OCI-LY7 (cell line): ENCODE measurements at regions not wholly inside any gene's neighbourhood (a gene's known extent, or its start where the extent isn't known, plus 50 kb on each side); places are given as distances from the start of the nearest gene placed in this dataset.

Experiments used
- BruUV-seq: library from RNA; stranded (reverse); fragments of 400-500 nt; replicated peaks from 2 replicates; lab custom pipeline; 2021; lab: Mats Ljungman, UMichigan
- CTCF ChIA-PET: fragments of 300-600 bp; sonication (Branson Sonifier 250); formaldehyde crosslinking; loops from one replicate; lab custom pipeline; 2022; ENCODE audit warnings: antibody characterized with exemption; ENCODE audit not compliant: unreplicated experiment; lab: Charles Lee
- POLR2A ChIA-PET: fragments of 300-600 bp; sonication (Branson Sonifier 250); formaldehyde crosslinking; loops from one replicate; lab custom pipeline; 2022; ENCODE audit warnings: antibody characterized with exemption; lab: Charles Lee
- DNase-seq: peaks from one replicate; pipeline ENCODE4 v3.0.0-alpha.2; 2015; ENCODE audit warnings: low spot score
- H2AFZ ChIP-seq: fragments of 200-600 bp; sonication (generic), shearing (Covaris generic); 2 replicates; pipeline ENCODE4 v1.6.1; 2014; ENCODE audit warnings: mild to moderate bottlenecking, antibody characterized with exemption, low read length, moderate library complexity
- H3K27ac ChIP-seq: fragments of 200-600 bp; sonication (generic); 2 replicates; pipeline ENCODE4 v1.5.1; 2014; ENCODE audit warnings: mixed run types, low read depth, mild to moderate bottlenecking, moderate library complexity, low read length, inconsistent platforms; ENCODE audit not compliant: poor library complexity, severe bottlenecking
- H3K36me3 ChIP-seq: fragments of 200-600 bp; sonication (generic); 2 replicates; pipeline ENCODE4 v1.6.1; 2014; ENCODE audit warnings: mild to moderate bottlenecking, antibody characterized with exemption, low read length, moderate library complexity, mixed read lengths; ENCODE audit not compliant: insufficient read depth
- H3K4me1 ChIP-seq: fragments of 200-600 bp; sonication (generic); 2 replicates; pipeline ENCODE4 v1.5.1; 2014; ENCODE audit warnings: mild to moderate bottlenecking, low read length; ENCODE audit not compliant: insufficient read depth, poor library complexity, severe bottlenecking
- H3K4me2 ChIP-seq: fragments of 200-600 bp; sonication (generic); 2 replicates; pipeline ENCODE4 v1.6.1; 2014; ENCODE audit warnings: mild to moderate bottlenecking, low read length
- H3K4me3 ChIP-seq: fragments of 200-600 bp; sonication (generic); 2 replicates; pipeline ENCODE4 v1.5.1; 2014; ENCODE audit warnings: mild to moderate bottlenecking, low read depth, low read length; ENCODE audit not compliant: poor library complexity, severe bottlenecking
- H3K79me2 ChIP-seq: fragments of 200-600 bp; sonication (generic); 2 replicates; pipeline ENCODE4 v1.6.1; 2016; ENCODE audit warnings: low read depth, mild to moderate bottlenecking, low read length, moderate library complexity, mixed read lengths; ENCODE audit not compliant: insufficient read depth
- H3K9me2 ChIP-seq: fragments of 200-600 bp; sonication (generic); 2 replicates; pipeline ENCODE4 v1.6.1; 2016; ENCODE audit warnings: mild to moderate bottlenecking, low read length, mixed read lengths; ENCODE audit not compliant: insufficient read depth
- H3K9me3 ChIP-seq: fragments of 200-600 bp; sonication (generic); 2 replicates; pipeline ENCODE4 v1.6.1; 2014; ENCODE audit warnings: mild to moderate bottlenecking, mixed run types, low read length, mixed read lengths
- H4K20me1 ChIP-seq: fragments of 200-600 bp; sonication (generic); 2 replicates; pipeline ENCODE4 v1.6.1; 2014; ENCODE audit warnings: mild to moderate bottlenecking, antibody characterized with exemption, low read length, moderate library complexity, mixed read lengths; ENCODE audit not compliant: insufficient read depth
- EZH2phosphoT487 ChIP-seq: fragments of 200-600 bp; sonication (generic); IDR thresholded peaks from 2 replicates; pipeline ENCODE4 v1.6.1; 2018; ENCODE audit warnings: low read depth, borderline replicate concordance, mild to moderate bottlenecking, mixed run types, antibody characterized with exemption, low read length, moderate library complexity, mixed read lengths
- intact Hi-C: fragments of 100-400 bp; cut with micrococcal nuclease; formaldehyde crosslinking; loops from one replicate; pipeline ENCODE4 v1.10.0; 2022; ENCODE audit not compliant: unreplicated experiment
- TF ChIP-seq, protein P1 (sequence below): fragments of 200-600 bp; sonication (generic); conservative IDR thresholded peaks from 2 replicates; pipeline ENCODE4 v1.5.1; 2014; ENCODE audit warnings: mild to moderate bottlenecking, antibody characterized with exemption, low read length, moderate library complexity, mixed read lengths

- TF ChIP-seq EZH2phosphoT487 = no peak
- TF ChIP-seq, protein P1, sequence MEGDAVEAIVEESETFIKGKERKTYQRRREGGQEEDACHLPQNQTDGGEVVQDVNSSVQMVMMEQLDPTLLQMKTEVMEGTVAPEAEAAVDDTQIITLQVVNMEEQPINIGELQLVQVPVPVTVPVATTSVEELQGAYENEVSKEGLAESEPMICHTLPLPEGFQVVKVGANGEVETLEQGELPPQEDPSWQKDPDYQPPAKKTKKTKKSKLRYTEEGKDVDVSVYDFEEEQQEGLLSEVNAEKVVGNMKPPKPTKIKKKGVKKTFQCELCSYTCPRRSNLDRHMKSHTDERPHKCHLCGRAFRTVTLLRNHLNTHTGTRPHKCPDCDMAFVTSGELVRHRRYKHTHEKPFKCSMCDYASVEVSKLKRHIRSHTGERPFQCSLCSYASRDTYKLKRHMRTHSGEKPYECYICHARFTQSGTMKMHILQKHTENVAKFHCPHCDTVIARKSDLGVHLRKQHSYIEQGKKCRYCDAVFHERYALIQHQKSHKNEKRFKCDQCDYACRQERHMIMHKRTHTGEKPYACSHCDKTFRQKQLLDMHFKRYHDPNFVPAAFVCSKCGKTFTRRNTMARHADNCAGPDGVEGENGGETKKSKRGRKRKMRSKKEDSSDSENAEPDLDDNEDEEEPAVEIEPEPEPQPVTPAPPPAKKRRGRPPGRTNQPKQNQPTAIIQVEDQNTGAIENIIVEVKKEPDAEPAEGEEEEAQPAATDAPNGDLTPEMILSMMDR = no peak
- H3K4me2 ChIP-seq = no peak overlapping the region
- no peaks in the 10 kb centered on the region for H4K20me1 ChIP-seq
- H3K9me3 ChIP-seq = no peaks in the 10 kb centered on the region
- ChIA-PET POLR2A (interaction anchor here (0.6 kb wide), 1 partner anchor 283 kb away, joined by 5 read pairs; no protein-coding TSS in a partner anchor), CTCF (no interaction called here)
- no peaks in the 10 kb centered on the region for H3K79me2 ChIP-seq
- no peaks in the 10 kb centered on the region for H3K9me2 ChIP-seq
- H2AFZ ChIP-seq = no peak overlapping the region
- no peak overlapping the region for H3K4me3 ChIP-seq
- intact Hi-C loops = no loop called here
- no TSS peak for BruUV-seq
- H3K27ac ChIP-seq = no peak overlapping the region
- no peaks in the 10 kb centered on the region for H3K4me1 ChIP-seq
- no peak for DNase-seq
- H3K36me3 ChIP-seq = no peaks in the 10 kb centered on the region
These were observed 237.5 kb downstream of the ZPLD1 start for GRCh38 chr3:102672305-102672704.

GRCh38 chr3:102673271-102674115 is 238.7 kb downstream of the ZPLD1 start:
- 0 out of 2 replicates have a peak overlapping the region, but pooled peaks have one; percentile 20 for H2AFZ ChIP-seq

More at GRCh38 chr3:102673271-102674115, 238.7 kb downstream of the ZPLD1 start:
- DNase-seq = peak; percentile 57
- Histone ChIP-seq H3K9me3 (no peaks in the 10 kb centered on the region), H3K9me2 (no peaks in the 10 kb centered on the region), H4K20me1 (no peaks in the 10 kb centered on the region), H3K4me3 (no peak overlapping the region), H3K36me3 (no peaks in the 10 kb centered on the region), H3K4me1 (no peaks in the 10 kb centered on the region), H3K27ac (no peak overlapping the region), H3K79me2 (no peaks in the 10 kb centered on the region), H3K4me2 (no peak overlapping the region)
- intact Hi-C loops = loop anchor here (1.0 kb wide), 1 partner anchor 444 kb away; no protein-coding TSS in a partner anchor
- BruUV-seq = no TSS peak
- ChIA-PET CTCF (interaction anchor here (0.6 kb wide), 1 partner anchor 621 kb away, joined by 4 read pairs; no protein-coding TSS in a partner anchor), POLR2A (interaction anchor here (0.6 to 0.7 kb wide), 3 partner anchors 259 to 1924 kb away, joined by 3 to 4 read pairs (median 3); no protein-coding TSS in a partner anchor)
- TF ChIP-seq, protein P1 = peak; percentile 90
- no peak for TF ChIP-seq EZH2phosphoT487
